NB4 (cell line): ENCODE measurements at regions not wholly inside any gene's neighbourhood (a gene's known extent, or its start where the extent isn't known, plus 50 kb on each side); places are given as distances from the start of the nearest gene placed in this dataset.

Experiments used
- CTCF ChIP-seq: IDR thresholded peaks from one replicate; pipeline ENCODE4 v1.5.1; 2012; ENCODE audit warnings: low read depth, low read length
- MYC ChIP-seq: IDR thresholded peaks from 2 replicates; pipeline ENCODE4 v1.6.1; 2011; ENCODE audit warnings: low read depth, low read length
- POLR2A ChIP-seq: IDR thresholded peaks from 2 replicates; pipeline ENCODE4 v1.6.1; 2011; ENCODE audit warnings: mild to moderate bottlenecking; ENCODE audit not compliant: insufficient read length; ENCODE audit errors: extremely low read depth

GRCh38 chr7:24042028-24042427 is 242.0 kb upstream of the NPY start:
- TF ChIP-seq CTCF (no peak), POLR2A (no peak), MYC (no peak)
